HepG2 (cell line): ENCODE measurements at regions not wholly inside any gene's neighbourhood (a gene's known extent, or its start where the extent isn't known, plus 50 kb on each side); places are given as distances from the start of the nearest gene placed in this dataset.

Experiments
- ATAC-seq: fragments of 200-7000 bp; cut with Tn5 transposase; 3 replicates; pipeline ENCODE4 v1.9.1; 2020; ENCODE audit warnings: mild to moderate bottlenecking, moderate library complexity
- BruUV-seq: library from RNA; stranded (reverse); fragments of 400-500 nt; replicated peaks from 2 replicates; lab custom pipeline; 2021; lab: Mats Ljungman, UMichigan
- CTCF ChIA-PET: fragments of 300-600 bp; formaldehyde crosslinking; extraction: SDS; loops from one replicate; lab custom pipeline; 2021; ENCODE audit warnings: low total read pairs, inconsistent platforms, low intra/inter-chr PET ratio; lab: Yijun Ruan, JAX
- POLR2A ChIA-PET: fragments of 350-600 bp; sonication (Branson Sonifier 250); formaldehyde crosslinking; loops from one replicate; lab custom pipeline; 2020; ENCODE audit warnings: antibody characterized with exemption, inconsistent platforms; lab: Yijun Ruan, JAX
- DNase-seq: peaks from one replicate; pipeline ENCODE4 v3.0.0-alpha.2; 2015; ENCODE audit warnings: low spot score
- FAIRE-seq: peaks from 3 replicates; lab custom pipeline; 2011; peaks lifted over from hg19 to GRCh38; lab: Jason Lieb, UNC
- H2AFZ ChIP-seq: one replicate; pipeline ENCODE4 v1.6.1; 2011; ENCODE audit warnings: low read length, inconsistent platforms
- H3K27ac ChIP-seq: fragments of 300-600 bp; 3 replicates; pipeline ENCODE4 v1.8.0; 2011; ENCODE audit warnings: mixed run types, mild to moderate bottlenecking, mixed read lengths, low read length, inconsistent platforms; ENCODE audit not compliant: insufficient read depth; ENCODE audit errors: extremely low read length
- H3K27me3 ChIP-seq, 2 experiments: fragments of 200-600 bp in 1 of 2; 2 replicates in 1 of 2; 3 replicates in 1 of 2; pipeline versions ENCODE4 v1.6.0 to v1.8.0; 2011; ENCODE audit warnings: low read length in 2 of 2, mild to moderate bottlenecking in 2 of 2, moderate library complexity in 2 of 2, inconsistent platforms in 1 of 2; ENCODE audit not compliant: insufficient read depth in 2 of 2, control insufficient read depth in 1 of 2
- H3K36me3 ChIP-seq, 2 experiments: fragments of 200-600 bp in 1 of 2; replicated peaks in 1 of 2; 2 replicates in 1 of 2; 3 replicates in 1 of 2; pipeline versions ENCODE4 v1.5.1 to v1.8.0; 2011; ENCODE audit warnings: low read length in 2 of 2, inconsistent platforms in 1 of 2; ENCODE audit not compliant: insufficient read depth in 2 of 2, control insufficient read depth in 1 of 2
- H3K4me1 ChIP-seq: 2 replicates; pipeline ENCODE4 v1.5.1; 2012; ENCODE audit warnings: low read length, inconsistent platforms; ENCODE audit not compliant: insufficient read depth
- H3K4me2 ChIP-seq: 2 replicates; pipeline ENCODE4 v1.6.0; 2011; ENCODE audit warnings: low read depth, low read length, inconsistent platforms
- H3K4me3 ChIP-seq, 3 experiments: fragments of 200-600 bp in 1 of 3; sonication (generic), shearing (Covaris generic) in 1 of 3; replicated peaks in 1 of 3; 2 replicates each; pipeline ENCODE4 v1.5.1; 2011 to 2016; ENCODE audit warnings: low read length in 3 of 3, inconsistent platforms in 2 of 3, low read depth in 2 of 3, mild to moderate bottlenecking in 2 of 3, control low read depth in 1 of 3, mixed read lengths in 1 of 3; ENCODE audit not compliant: insufficient read depth in 1 of 3
- H3K79me2 ChIP-seq: one replicate; pipeline ENCODE4 v1.6.1; 2011; ENCODE audit warnings: low read length, inconsistent platforms; ENCODE audit not compliant: insufficient read depth
- H3K9ac ChIP-seq: 2 replicates; pipeline ENCODE4 v1.6.0; 2011; ENCODE audit warnings: mild to moderate bottlenecking, low read depth, low read length, inconsistent platforms; ENCODE audit not compliant: insufficient read depth
- H3K9me3 ChIP-seq: 2 replicates; pipeline ENCODE4 v1.5.1; 2012; ENCODE audit warnings: mild to moderate bottlenecking, low read length
- H4K20me1 ChIP-seq: 2 replicates; pipeline ENCODE4 v1.6.0; 2011; ENCODE audit warnings: inconsistent platforms, mild to moderate bottlenecking, low read length, moderate library complexity; ENCODE audit not compliant: insufficient read depth
- HBP1 ChIP-seq: IDR thresholded peaks from 2 replicates; pipeline ENCODE4 v1.6.1; 2016; ENCODE audit warnings: low read depth, control low read depth
- HMG20B ChIP-seq: conservative IDR thresholded peaks from 2 replicates; pipeline ENCODE4 v1.6.1; 2016; ENCODE audit warnings: missing genetic modification reagents, missing compliant biosample characterization
- MAFF ChIP-seq: IDR thresholded peaks from 2 replicates; pipeline ENCODE4 v1.6.1; 2011; ENCODE audit warnings: low read depth, low read length, improper control_type of control experiment
- MAFK ChIP-seq, 2 experiments: IDR thresholded peaks in 1 of 2; conservative IDR thresholded peaks in 1 of 2; 2 replicates each; pipeline ENCODE4 v1.6.1; 2011; ENCODE audit warnings: improper control_type of control experiment in 2 of 2, low read length in 2 of 2
- RNF219 ChIP-seq: sonication (generic); formaldehyde crosslinking; IDR thresholded peaks from 2 replicates; pipeline ENCODE4 v1.5.0; 2020; ENCODE audit warnings: mild to moderate bottlenecking, missing genetic modification reagents
- SMC3 ChIP-seq: IDR thresholded peaks from 2 replicates; pipeline ENCODE4 v1.6.1; 2011; ENCODE audit warnings: low read length, improper control_type of control experiment
- TCF7 ChIP-seq: sonication (generic); IDR thresholded peaks from 2 replicates; pipeline ENCODE4 v1.6.1; 2016; ENCODE audit warnings: antibody characterized with exemption, low read depth
- ZNF253 ChIP-seq: sonication (generic); formaldehyde crosslinking; IDR thresholded peaks from 2 replicates; pipeline ENCODE4 v1.8.0; 2022; ENCODE audit warnings: mild to moderate bottlenecking, missing genetic modification reagents, borderline replicate concordance
- ZNF260 ChIP-seq: sonication (generic); formaldehyde crosslinking; IDR thresholded peaks from 2 replicates; pipeline ENCODE4 v1.4.0; 2020; ENCODE audit warnings: missing genetic modification reagents, low read depth, mild to moderate bottlenecking, borderline replicate concordance
- ZNF510 ChIP-seq: sonication (generic); formaldehyde crosslinking; IDR thresholded peaks from 2 replicates; pipeline ENCODE4 v1.4.0; 2020; ENCODE audit warnings: low read depth, mild to moderate bottlenecking, missing genetic modification reagents
- ZNF704 ChIP-seq: sonication (generic); formaldehyde crosslinking; IDR thresholded peaks from 2 replicates; pipeline ENCODE4 v1.8.1; 2023; ENCODE audit warnings: mild to moderate bottlenecking, inconsistent platforms, moderate library complexity, missing genetic modification reagents, borderline replicate concordance
- ZNF768 ChIP-seq: sonication (generic); formaldehyde crosslinking; IDR thresholded peaks from 2 replicates; pipeline ENCODE4 v1.4.0; 2020; ENCODE audit warnings: missing genetic modification reagents
- WGBS: methylation state at CpG from one replicate; pipeline ENCODE4 v1.1.6; 2017; ENCODE audit warnings: low lambda C conversion rate; 5-methylcytosine and 5-hydroxymethylcytosine counted together
- in situ Hi-C: cut with HindIII; loops from 2 replicates; pipeline ENCODE4 v1.10.0; 2017; ENCODE audit warnings: low pct_unique_long_range_greater_than_20kb; ENCODE audit not compliant: extremely low pct_ligation_motif_present
- intact Hi-C: fragments of 100-400 bp; cut with micrococcal nuclease; formaldehyde crosslinking; loops from one replicate; pipeline ENCODE4 v1.10.0; 2022; ENCODE audit not compliant: unreplicated experiment

GRCh38 chr2:145394181-145394580, 874.3 kb upstream of the ZEB2 start:
- in situ Hi-C loops, result no loop called here

GRCh38 chr2:145386973-145387372, 867.1 kb upstream of the ZEB2 start:
- CTCF ChIA-PET, result no interaction called here
- Histone ChIP-seq H2AFZ (no peak overlapping the region), H3K79me2 (no peaks in the 10 kb centered on the region), H3K27me3 (no peaks in the 10 kb centered on the region), H3K27ac (no peak overlapping the region), H3K4me1 (no peaks in the 10 kb centered on the region), H3K4me3 (no peak overlapping the region), H3K4me2 (no peak overlapping the region), H3K9ac (no peak overlapping the region), H4K20me1 (no peaks in the 10 kb centered on the region), H3K36me3 (no peaks in the 10 kb centered on the region), H3K9me3 (no peaks in the 10 kb centered on the region)
- BruUV-seq, result no TSS peak
- DNase-seq (no peak), ATAC-seq (no peak), FAIRE-seq (no peak)
- under 1% methylated on average over 4 of the region's 4 CpGs for WGBS
- intact Hi-C loops, result no loop called here
- in situ Hi-C loops, result no loop called here
- POLR2A ChIA-PET, result no interaction called here
- TF ChIP-seq HBP1 (CRISPR knock-in tag), result no peak
- TF ChIP-seq RNF219 (CRISPR knock-in tag), result no peak
- no peak for TF ChIP-seq ZNF704
- TF ChIP-seq ZNF768 (CRISPR knock-in tag), result no peak
- TF ChIP-seq ZNF253 (CRISPR knock-in tag), result no peak
- no peak for TF ChIP-seq ZNF510 (CRISPR knock-in tag)
- no peak for TF ChIP-seq TCF7
- TF ChIP-seq ZNF260 (CRISPR knock-in tag), result no peak
- no peak for TF ChIP-seq SMC3

More at GRCh38 chr2:145394181-145394580, 874.3 kb upstream of the ZEB2 start:
- Histone ChIP-seq H4K20me1 (no peaks in the 10 kb centered on the region), H3K9me3 (no peaks in the 10 kb centered on the region), H3K27me3 (no peaks in the 10 kb centered on the region), H3K4me3 (no peak overlapping the region), H3K4me2 (no peak overlapping the region), H3K4me1 (no peaks in the 10 kb centered on the region), H2AFZ (no peak overlapping the region), H3K79me2 (no peaks in the 10 kb centered on the region), H3K9ac (no peak overlapping the region), H3K36me3 (no peaks in the 10 kb centered on the region), H3K27ac (no peak overlapping the region)
- BruUV-seq, result no TSS peak
- intact Hi-C loops, result no loop called here
- FAIRE-seq, result no peak
- CTCF ChIA-PET, result no interaction called here
- TF ChIP-seq HMG20B (CRISPR knock-in tag) (no peak), MAFF (peak; percentile 69; the same call in 1 of the 2 replicates), MAFK (conservative IDR thresholded peaks at IDR 0.05 in 1 of 2, IDR thresholded peaks at IDR 0.05 in 1 of 2; ENCODE audit: low read length in 2 of 2) (peak; percentile 60 to 80)
- no peak for DNase-seq
- no peak for ATAC-seq
- WGBS, result 2% methylated on average over 3 of the region's 3 CpGs
- POLR2A ChIA-PET, result no interaction called here
